GM10266 (cell line): ENCODE measurements at regions not wholly inside any gene's neighbourhood (a gene's known extent, or its start where the extent isn't known, plus 50 kb on each side); places are given as distances from the start of the nearest gene placed in this dataset.

Experiments used
- DNase-seq: peaks from one replicate; pipeline ENCODE4 v3.0.0; 2012; ENCODE audit errors: extremely low spot score
- TF ChIP-seq, protein P1 (sequence below): IDR thresholded peaks from 2 replicates; pipeline ENCODE4 v1.5.1; 2012; ENCODE audit warnings: mild to moderate bottlenecking, low read depth; ENCODE audit not compliant: control insufficient read depth, insufficient read depth; ENCODE audit errors: missing control alignments

DNA sequence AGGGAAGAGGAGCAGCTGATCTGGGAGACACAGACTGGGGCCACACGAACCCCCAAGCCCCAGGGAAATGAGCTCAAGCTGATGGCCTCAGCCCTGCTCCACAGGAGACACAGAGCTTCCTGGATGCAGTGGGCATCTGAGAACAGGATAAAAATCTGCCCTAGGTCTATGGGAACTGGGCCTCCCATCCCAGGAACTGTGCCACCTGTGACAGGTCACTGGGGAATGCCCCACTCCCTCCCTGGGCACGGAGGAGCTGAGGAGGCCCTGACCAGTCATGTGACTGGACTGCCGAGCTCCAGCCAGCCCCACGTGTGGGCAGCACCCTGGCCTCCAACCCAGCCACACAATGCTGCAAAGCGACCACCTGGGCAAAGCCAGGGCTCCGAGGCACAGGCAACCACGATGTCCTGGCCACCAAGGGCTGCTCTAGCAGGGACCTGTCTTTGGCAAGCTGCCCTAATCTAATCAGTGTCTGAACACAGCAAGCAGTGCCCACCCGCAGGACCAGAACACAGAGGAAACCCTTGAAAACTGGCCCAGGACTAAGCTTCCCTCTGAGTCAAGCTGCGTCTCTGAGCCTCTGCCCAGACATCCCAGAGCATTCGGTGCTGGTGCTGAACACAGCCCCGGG is 57.8 kb upstream of the ID2 start:
- TF ChIP-seq, protein P1, sequence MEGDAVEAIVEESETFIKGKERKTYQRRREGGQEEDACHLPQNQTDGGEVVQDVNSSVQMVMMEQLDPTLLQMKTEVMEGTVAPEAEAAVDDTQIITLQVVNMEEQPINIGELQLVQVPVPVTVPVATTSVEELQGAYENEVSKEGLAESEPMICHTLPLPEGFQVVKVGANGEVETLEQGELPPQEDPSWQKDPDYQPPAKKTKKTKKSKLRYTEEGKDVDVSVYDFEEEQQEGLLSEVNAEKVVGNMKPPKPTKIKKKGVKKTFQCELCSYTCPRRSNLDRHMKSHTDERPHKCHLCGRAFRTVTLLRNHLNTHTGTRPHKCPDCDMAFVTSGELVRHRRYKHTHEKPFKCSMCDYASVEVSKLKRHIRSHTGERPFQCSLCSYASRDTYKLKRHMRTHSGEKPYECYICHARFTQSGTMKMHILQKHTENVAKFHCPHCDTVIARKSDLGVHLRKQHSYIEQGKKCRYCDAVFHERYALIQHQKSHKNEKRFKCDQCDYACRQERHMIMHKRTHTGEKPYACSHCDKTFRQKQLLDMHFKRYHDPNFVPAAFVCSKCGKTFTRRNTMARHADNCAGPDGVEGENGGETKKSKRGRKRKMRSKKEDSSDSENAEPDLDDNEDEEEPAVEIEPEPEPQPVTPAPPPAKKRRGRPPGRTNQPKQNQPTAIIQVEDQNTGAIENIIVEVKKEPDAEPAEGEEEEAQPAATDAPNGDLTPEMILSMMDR, result no peak
- DNase-seq, result no peak

DNA sequence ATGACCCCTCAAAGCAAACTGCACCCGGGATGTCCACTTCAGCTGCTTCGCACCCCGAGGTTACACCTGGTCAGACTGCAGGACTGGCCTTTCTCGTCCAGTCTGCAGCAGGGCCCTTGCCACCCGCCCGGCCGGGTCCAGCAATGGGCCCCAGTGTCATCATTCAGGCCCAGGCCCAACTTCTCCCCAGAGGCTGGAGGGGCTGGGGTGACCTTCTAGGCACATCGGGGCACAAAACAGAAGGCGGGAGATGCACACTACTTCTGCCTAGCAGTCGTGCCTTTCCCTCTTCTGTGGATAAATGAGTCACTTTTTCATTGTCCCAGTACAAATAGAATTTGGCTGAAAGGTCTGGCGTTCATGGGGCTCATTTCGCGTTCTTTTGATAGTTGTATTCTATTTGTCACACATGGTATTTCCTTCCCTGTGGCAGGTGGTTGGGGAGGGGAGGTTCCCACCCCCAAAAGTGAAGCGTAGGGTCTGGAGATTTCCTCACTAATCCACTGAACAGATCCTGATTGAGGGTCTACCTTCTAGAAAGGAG is 56.9 kb upstream of the ID2 start:
- no peak for DNase-seq
- TF ChIP-seq, protein P1, result no peak

DNA sequence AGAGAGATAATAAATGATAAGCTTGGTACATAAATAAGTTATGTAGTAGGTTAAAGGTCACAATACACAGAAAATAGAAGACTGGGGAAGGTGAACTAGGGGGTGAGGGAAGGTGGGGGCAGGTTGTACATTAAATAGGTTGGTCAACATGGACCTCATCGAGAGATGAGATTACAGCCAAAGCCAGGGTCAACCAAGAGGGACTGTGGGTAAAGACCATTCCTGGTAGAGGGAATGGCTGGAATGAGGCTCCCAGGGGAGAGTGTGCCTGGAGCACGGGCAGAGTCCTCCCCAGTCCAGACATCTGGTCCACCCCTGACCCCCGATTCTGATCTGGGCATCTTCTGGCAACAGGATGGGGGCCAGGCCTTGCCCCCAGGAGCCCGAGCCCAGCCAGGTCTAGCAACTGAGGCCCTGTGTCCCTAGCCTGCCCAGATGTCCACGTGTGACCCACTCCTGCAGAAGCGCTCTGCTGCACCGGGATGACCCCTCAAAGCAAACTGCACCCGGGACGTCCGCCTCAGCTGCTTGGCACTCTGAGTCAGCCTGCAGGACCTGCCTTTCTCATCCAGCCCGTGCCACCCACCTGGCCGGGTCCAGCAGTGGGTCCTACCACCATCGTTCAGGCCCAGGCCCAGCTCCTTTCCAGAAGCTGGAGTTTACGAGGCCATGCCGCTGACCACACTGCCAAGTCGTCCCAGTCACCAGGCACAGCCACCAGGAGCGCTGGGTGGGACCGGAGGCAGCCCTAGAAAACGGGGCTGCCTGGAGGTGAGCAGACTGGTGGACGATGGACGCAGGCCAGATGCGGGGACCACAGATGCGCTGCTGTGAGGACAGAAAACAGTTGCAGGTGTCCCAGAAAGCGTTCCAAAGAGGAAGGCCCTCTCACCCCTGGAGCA is 56.2 kb upstream of the ID2 start:
- TF ChIP-seq, protein P1, result no peak

DNA sequence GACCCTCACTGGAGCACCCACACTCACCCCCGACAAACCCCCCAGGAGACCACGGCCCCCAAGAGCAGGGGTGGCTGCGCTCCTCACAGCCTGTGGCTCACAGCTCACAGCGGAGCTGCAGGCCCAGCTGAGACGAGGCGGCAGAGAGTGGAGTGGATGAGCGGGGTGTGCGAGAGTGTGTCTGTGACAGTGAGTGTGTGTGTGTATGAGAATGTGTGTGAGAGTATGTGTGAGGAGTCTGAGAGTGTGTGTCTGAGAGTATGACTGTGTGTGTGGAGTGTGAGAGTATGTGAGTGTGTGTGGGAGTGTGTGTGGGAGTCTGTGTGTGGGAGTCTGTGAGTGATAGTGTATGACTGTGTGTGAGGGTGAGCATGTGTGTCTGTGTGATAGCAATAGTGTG is 55.3 kb upstream of the ID2 start:
- no peak for DNase-seq
- TF ChIP-seq, protein P1, result no peak

More for the DNA sequence above, 56.2 kb upstream of the ID2 start:
- DNase-seq, result no peak

DNA sequence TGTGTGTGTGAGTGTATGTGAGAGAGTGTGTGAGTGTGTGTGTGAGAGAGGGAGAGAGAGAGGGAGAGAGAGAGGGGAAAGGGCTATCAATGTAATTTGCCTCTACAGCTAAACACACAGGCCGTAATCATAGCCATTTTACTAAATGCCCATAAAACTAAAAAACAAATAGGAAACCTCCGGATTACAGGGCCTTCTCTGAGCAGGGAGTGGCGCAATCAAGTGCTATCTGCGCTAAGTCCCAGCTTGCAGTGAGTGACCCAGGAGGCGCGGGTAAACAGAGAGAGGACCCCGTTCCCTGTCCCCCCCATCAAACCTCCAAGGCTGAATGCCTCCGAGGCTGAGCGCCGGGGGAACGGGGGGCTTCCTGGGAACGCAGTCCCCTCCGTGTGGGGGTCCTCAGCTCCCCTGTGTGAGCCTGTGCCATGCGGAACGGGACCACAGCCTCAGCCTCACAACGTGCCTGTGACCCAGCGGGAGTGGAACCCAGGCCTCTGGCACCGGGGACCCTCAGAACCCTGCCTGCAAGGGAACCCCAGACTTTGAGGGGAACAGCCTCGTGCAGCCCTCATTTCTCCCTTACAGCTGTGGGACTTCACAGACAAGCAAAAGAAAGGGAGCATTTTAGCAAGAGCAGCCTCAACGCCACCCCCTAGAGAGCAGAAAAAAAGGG is 54.7 kb upstream of the ID2 start:
- DNase-seq, result no peak
- TF ChIP-seq, protein P1, result no peak

DNA sequence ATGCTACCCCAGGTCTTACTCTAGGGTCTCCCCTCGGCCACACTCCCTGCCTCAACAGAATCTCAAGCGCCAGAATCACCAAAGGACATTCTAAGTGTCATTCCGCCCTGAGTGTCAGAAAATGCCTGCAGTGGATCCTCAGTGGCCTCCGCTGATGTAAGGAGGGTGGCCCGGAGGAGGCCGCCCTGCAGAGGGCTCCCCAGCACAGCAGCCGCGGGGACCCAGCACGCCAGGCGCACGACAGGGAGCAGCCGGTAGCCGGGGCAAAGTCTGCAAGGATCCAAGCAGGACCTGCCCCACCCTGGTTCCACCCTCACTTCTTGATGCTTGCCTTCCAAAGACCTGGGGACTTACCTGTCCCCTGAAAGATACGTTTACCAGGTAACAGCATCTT is 54.2 kb upstream of the ID2 start:
- no peak for DNase-seq
- TF ChIP-seq, protein P1, result no peak
